Middle frontal gyrus (tissue), 1 donor: ENCODE measurements at regions not wholly inside any gene's neighbourhood (a gene's known extent, or its start where the extent isn't known, plus 50 kb on each side); places are given as distances from the start of the nearest gene placed in this dataset.

ENCODE experiments used
- DNase-seq: peaks from one replicate; pipeline ENCODE4 v3.0.0-alpha.2; 2015; ENCODE audit warnings: low spot score; ENCODE audit errors: extremely low spot score

DNA sequence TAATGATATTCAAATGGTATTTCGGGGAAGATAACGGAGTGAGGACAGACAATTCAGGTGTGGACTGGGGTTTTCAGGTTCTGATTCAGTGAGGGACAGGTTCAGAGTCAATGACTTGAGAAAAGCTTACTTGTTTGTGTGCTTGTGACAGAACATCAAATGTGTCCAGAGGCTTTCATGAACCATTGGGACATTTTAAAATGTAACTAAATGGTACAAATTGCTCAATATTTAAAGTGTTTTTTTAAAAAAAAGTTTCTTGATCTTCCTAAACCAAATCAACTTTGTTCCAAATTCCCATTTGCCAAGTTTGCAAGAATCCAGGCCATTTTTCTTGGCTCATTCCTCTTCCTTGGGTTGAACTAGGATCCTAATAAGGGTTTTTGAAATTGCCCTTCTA lies 59.4 kb upstream of the BZW1 start:
- no peak for DNase-seq

DNA sequence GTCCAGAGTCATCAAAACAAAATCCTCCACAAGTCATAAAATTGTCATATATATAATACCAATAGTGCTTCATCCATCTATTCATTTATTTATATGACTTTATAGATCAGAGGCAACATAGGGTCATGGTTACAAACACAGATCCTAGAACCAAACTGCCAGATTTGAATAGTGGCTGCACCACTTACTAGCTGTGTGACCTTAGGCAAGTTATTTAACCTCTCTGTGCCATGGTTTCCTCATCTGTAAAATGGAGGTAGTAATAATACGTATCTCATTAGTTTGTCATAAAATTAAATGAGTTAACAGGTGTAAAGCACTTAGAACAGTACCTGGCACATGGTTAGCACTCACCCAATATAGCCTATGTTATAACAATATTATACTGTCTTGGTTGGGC lies 58.9 kb upstream of the BZW1 start:
- DNase-seq, result no peak

DNA sequence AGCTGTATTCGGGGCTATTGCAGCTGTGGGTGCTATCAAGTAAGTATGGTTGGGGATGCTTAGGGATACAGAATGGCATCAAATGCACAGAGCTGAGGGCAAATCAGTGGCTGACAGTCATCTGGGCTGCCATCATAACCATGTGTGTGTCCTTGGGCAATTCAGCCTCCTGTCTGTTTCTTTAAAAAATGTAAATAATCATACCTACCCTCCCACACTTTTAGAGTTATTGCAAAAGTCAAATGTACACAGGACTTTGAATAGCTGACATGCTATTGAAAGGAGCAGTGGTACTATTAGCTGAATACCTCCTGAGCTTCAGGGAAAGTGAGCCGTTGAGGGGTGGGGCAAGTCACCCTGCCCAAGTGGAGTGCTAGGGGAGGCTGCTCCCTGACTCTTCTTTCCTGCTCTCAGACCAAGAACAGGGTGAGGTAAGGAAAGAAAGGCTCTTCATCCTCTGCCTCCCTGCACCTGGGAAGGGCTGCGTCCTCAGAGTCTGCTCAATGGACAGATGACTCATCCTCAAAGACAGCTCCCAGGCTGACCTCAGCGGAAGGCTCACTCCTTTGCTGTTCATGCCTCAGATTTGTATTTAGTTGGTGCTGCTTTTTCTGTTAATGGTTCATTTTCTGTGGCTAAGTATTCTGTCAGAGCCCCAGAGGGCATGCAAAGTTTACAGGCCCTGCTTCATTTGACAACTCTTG lies 54.9 kb upstream of the BZW1 start:
- DNase-seq, result no peak

DNA sequence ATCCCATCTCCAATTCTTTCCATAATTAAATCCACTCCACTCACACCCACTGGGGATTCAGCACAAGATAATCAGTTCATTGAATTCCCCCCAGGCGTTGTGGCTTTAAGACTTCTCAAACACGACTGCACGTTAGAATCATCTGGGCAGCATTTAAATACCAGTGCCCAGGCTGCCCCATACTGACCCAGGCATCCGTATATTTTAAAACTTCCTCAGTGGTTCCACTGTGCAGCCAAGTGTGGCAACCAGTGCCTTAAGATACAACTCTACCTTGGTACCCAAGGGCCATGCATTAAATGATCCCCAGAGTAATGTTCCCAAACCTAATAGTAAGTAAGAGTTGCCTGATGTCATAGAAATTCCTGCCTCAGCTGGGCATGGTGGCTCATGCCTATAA lies 54.3 kb upstream of the BZW1 start:
- DNase-seq, result no peak

DNA sequence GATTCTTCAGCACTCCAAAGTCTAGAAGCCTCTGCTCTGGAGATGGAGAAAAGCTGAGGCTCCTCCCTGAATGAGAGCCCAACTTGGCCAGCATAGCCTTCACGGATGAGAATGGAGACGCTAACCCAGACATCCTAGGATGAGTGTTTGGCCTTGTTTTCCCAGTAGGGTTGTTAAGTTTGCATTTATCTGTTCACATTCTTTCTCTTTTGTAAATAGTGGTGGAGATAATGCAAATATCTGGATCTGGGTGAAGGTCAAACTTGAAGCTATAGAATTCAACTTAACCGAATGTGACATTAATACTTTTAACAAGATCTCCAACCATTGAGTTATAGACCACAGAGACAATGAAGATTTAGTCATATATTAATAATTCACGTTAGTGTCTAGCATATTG lies 53.4 kb upstream of the BZW1 start:
- DNase-seq, result no peak

DNA sequence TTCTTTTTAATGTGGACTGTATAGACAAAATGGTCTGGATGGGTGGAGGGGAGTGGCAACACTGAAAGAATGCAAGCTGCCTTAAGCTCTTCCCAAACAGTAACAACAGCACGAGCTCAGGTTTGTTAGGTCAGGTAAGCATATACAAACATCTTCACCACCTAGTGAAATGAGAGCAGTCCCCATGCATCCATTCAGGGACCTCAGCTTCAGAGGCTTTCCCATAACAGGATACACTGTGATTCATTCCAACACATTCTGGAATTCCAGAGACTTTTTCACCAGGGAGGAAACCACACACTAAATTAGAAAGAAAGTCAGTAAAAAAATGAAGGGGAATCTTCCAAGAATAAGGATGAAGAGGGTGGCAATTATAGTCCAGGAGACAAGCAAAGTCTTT lies 50.4 kb upstream of the BZW1 start:
- DNase-seq, result no peak
